NCI-H1436 treated with DMSO at 0.1 percent for 48 hours (cell line): ENCODE measurements at regions not wholly inside any gene's neighbourhood (a gene's known extent, or its start where the extent isn't known, plus 50 kb on each side); places are given as distances from the start of the nearest gene placed in this dataset.
"Not testable (repeated sequence)": the region's sequence is repeated elsewhere in the genome, so short reads cannot be mapped to it uniquely, and the experiment has no call there.

ENCODE experiments used
- DNase-seq: peaks from one replicate; lab custom pipeline; 2025; lab: John Stamatoyannopoulos, UW

DNA sequence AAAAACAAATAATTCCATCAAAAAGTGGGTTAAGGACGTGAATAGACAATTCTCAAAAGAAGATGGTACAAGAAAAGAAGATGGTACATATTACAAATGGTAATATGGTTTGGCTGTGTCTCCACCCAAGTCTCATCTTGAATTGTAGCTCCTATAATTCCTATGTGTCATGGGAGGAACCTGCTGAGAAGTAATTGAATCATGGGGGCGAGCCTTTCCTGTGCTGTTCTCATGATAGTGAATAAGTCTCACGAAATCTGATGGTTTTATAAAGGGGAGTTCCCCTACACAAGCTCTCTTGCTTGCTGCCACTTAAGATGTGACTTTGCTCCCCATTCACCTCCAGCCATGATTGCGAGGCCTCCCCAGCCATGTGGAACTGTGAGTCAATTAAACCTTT lies 172.9 kb downstream of the C11orf91 start:
- not testable (repeated sequence) for DNase-seq

DNA sequence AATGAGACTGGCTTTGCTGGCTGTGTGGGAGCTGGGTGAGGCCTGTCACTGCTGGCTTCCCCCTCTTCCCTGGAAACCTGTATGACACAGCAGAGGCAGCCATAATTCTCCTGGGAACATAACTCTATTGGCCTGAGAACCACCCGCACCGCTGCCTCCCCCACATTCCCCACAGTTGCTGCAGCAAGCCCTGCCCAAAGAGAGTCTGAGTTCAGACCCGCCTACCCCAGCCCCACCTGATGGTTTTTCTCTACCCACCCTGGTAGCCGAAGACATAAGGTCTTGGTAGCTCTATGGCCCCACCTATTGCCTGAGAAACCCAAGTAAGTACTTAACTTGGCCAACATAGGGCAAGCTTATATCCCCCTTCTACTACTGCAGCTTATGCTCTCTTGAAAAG lies 174.8 kb downstream of the C11orf91 start:
- DNase-seq: no peak

GRCh38 chr11:33521384-33521783 lies 179.2 kb downstream of the C11orf91 start:
- DNase-seq: no peak

- no peak for DNase-seq
These were observed 180.5 kb downstream of the C11orf91 start for GRCh38 chr11:33520112-33520511.

DNA sequence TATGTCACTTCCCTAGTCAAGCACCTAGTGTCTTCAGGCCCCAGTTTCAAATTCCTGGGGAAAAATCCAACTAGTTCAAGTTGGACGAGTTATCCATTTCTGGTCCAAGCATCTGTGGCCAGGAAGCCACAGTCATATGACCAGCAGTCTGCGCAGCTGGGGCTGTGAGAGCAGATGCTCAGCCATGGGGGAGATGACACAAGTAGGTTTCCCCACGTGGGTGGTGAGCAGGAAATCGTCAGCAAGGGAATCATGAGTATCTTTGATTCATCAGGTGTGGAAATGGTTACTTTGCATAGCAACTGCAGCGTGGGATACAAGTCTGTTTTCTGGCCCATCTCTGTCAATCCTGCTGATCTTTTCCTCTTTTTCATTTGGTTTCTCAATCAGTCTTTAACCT lies 185.3 kb downstream of the C11orf91 start:
- DNase-seq: no peak

GRCh38 chr11:33514079-33514925 lies 186.3 kb downstream of the C11orf91 start:
- no peak for DNase-seq

DNA sequence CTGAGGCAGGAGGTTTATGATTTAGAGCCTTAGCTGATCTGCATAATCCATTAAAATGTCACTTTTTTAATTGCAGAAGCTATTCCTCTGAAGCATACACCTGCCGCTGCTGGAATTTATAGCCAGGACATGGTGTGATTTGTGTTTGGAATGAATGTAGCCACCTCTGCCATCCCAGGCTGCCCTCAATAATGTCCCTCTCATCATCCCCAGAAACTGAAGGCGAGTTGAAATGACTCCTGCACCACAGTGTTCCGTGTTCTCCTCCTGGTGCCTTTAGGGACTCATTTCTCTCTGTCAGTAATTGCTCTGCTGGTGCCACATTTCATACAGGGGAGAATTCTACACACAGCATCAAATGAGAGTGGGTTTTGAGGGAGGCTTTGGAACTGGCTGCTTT lies 191.0 kb downstream of the C11orf91 start:
- no peak for DNase-seq

GRCh38 chr11:33507967-33508366 lies 192.7 kb downstream of the C11orf91 start:
- no peak for DNase-seq

- DNase-seq: no peak
These were observed 193.3 kb downstream of the C11orf91 start for GRCh38 chr11:33507356-33507755.

- no peak for DNase-seq
These were observed 195.5 kb downstream of the C11orf91 start for GRCh38 chr11:33505093-33505492.

- no peak for DNase-seq
These were observed 199.7 kb downstream of the C11orf91 start for GRCh38 chr11:33500861-33501479.

- no peak for DNase-seq
These were observed 200.3 kb downstream of the C11orf91 start for GRCh38 chr11:33500332-33500731.

GRCh38 chr11:33492596-33492995 lies 208.0 kb downstream of the C11orf91 start:
- DNase-seq: no peak

DNA sequence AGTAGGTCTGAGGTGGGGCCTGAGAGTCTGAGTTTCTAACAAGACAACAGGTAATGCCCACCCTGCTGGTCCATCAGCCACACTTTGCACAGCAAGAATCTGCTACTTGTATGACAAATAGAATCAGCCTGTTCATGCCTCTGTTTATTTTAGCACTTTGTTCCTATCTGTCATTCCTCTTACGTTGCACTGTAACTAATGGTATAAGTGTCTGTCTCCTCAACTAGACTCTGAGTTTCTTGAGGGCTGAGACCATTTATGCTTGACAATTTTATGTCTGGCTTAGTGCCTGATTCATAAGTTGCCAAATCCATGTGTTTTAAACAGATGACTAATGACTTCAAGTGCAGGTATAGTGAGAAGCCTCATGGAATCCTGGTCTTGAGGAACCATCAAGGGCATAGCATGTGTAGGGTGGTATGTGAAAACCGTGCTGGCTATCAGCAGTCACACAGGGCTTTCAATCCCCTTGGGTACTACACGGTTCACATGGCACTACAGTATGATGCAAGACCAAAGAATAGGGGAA lies 209.7 kb downstream of the C11orf91 start:
- DNase-seq: no peak

GRCh38 chr11:33488971-33489370 lies 211.7 kb downstream of the C11orf91 start:
- no peak for DNase-seq

GRCh38 chr11:33480626-33481025 lies 220.0 kb downstream of the C11orf91 start:
- no peak for DNase-seq

GRCh38 chr11:33479231-33479630 lies 221.4 kb downstream of the C11orf91 start:
- DNase-seq: no peak

GRCh38 chr11:33478111-33478573 lies 221.0 kb downstream of the HIPK3 start:
- no peak for DNase-seq

GRCh38 chr11:33476945-33477606 lies 219.9 kb downstream of the HIPK3 start:
- DNase-seq: no peak

DNA sequence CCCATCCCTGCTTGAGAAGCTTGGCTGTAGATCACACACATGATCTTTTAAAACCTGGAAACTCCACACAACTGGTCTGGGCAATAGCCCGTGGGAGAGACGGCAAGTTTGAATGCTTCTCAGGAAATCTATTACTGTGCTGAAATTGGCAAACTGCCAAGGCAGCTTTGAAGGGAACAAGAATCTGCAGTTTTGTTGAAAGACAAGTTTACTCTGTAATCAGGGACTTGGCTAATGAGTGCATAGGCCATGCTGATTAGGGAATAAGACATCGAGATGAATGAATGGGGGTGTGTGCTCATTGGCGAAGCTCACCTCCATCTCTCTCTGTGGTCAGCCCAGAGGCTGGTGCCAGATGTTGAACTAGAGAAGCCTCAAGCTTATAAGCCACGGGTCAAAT lies 218.8 kb downstream of the HIPK3 start:
- no peak for DNase-seq

GRCh38 chr11:33474866-33475265 lies 217.7 kb downstream of the HIPK3 start:
- no peak for DNase-seq

DNA sequence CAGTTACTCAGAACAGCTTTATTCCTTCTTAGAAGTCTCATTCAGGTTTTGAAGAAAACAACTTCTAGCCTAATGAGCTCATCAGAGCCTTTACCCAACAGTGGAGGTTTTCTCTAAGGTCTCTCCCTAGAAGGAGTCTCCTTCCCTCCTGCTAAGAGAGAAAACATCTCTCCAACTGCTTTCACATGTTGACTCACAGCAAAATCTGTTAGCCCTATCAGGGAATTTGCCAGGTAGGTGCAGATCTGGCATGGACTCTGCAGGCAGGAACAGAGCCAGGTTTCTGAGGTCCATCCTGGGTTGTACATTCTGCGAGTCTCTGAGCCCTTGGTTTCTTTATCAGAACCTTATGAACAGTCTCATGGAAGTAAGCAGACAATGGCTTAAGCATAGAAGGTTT lies 214.4 kb downstream of the HIPK3 start:
- DNase-seq: no peak

DNA sequence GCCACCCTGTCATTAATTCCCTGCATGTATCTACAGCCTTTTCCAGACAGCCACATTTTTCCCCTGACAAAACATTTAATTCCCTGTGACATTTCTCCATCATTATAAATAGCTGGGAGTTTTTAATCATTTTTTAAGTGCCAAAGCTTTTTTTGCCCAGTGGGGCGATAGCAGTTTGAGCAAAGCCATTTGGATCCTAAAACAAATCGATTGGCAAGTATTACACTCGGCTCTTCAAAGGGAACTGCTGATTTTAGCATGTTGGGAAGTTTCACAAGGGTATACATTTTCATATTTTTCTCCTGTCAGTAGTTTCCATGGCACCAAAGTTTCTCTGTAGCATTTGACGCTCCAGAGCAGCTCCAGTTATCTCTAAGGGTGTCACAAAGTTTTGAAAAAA lies 210.8 kb downstream of the HIPK3 start:
- no peak for DNase-seq
